Middle frontal gyrus (tissue), 1 donor: ENCODE measurements at regions not wholly inside any gene's neighbourhood (a gene's known extent, or its start where the extent isn't known, plus 50 kb on each side); places are given as distances from the start of the nearest gene placed in this dataset.
"Not testable (repeated sequence)": the region's sequence is repeated elsewhere in the genome, so short reads cannot be mapped to it uniquely, and the experiment has no call there.

ENCODE experiments used
- DNase-seq: peaks from one replicate; pipeline ENCODE4 v3.0.0-alpha.2; 2015; ENCODE audit warnings: low spot score; ENCODE audit errors: extremely low spot score

GRCh38 chr5:6112125-6112524, 266.2 kb downstream of the MED10 start:
- DNase-seq, result no peak

GRCh38 chr5:6111131-6111530, 267.2 kb downstream of the MED10 start:
- no peak for DNase-seq

- no peak for DNase-seq
Observed at GRCh38 chr5:6110441-6111005, 267.8 kb downstream of the MED10 start.

GRCh38 chr5:6108981-6109825, 269.1 kb downstream of the MED10 start:
- DNase-seq, result no peak

GRCh38 chr5:6108540-6108848, 269.9 kb downstream of the MED10 start:
- no peak for DNase-seq

- DNase-seq, result no peak
Observed at GRCh38 chr5:6107675-6108539, 270.4 kb downstream of the MED10 start.

GRCh38 chr5:6106756-6107155, 271.6 kb downstream of the MED10 start:
- no peak for DNase-seq

- no peak for DNase-seq
Observed at GRCh38 chr5:6105320-6105719, 273.0 kb downstream of the MED10 start.

GRCh38 chr5:6096101-6096500, 282.2 kb downstream of the MED10 start:
- DNase-seq, result no peak

- DNase-seq, result not testable (repeated sequence)
Observed at GRCh38 chr5:6094180-6094579, 284.2 kb downstream of the MED10 start.

GRCh38 chr5:6090838-6091237, 287.5 kb downstream of the MED10 start:
- DNase-seq, result no peak

GRCh38 chr5:6090079-6090654, 288.2 kb downstream of the MED10 start:
- DNase-seq, result no peak

GRCh38 chr5:6088706-6089105, 289.6 kb downstream of the MED10 start:
- DNase-seq, result no peak

GRCh38 chr5:6087576-6087975, 290.8 kb downstream of the MED10 start:
- DNase-seq, result no peak

GRCh38 chr5:6086871-6087270, 291.5 kb downstream of the MED10 start:
- DNase-seq, result no peak

GRCh38 chr5:6085341-6085860, 292.9 kb downstream of the MED10 start:
- DNase-seq, result no peak

GRCh38 chr5:6084836-6085235, 293.5 kb downstream of the MED10 start:
- peak; percentile 5 for DNase-seq

GRCh38 chr5:6084376-6084775, 294.0 kb downstream of the MED10 start:
- no peak for DNase-seq

- DNase-seq, result no peak
Observed at GRCh38 chr5:6083311-6083978, 294.9 kb downstream of the MED10 start.

GRCh38 chr5:6082685-6083084, 295.7 kb downstream of the MED10 start:
- no peak for DNase-seq

GRCh38 chr5:6081727-6082210, 296.6 kb downstream of the MED10 start:
- DNase-seq, result no peak
